ENCODE measurements at regions not wholly inside any gene's neighbourhood (a gene's known extent, or its start where the extent isn't known, plus 50 kb on each side); places are given as distances from the start of the nearest gene placed in this dataset.

GRCh38 chr5:67537439-67538148, 341.0 kb upstream of the CD180 start:
- TF ChIP-seq, protein P1, sequence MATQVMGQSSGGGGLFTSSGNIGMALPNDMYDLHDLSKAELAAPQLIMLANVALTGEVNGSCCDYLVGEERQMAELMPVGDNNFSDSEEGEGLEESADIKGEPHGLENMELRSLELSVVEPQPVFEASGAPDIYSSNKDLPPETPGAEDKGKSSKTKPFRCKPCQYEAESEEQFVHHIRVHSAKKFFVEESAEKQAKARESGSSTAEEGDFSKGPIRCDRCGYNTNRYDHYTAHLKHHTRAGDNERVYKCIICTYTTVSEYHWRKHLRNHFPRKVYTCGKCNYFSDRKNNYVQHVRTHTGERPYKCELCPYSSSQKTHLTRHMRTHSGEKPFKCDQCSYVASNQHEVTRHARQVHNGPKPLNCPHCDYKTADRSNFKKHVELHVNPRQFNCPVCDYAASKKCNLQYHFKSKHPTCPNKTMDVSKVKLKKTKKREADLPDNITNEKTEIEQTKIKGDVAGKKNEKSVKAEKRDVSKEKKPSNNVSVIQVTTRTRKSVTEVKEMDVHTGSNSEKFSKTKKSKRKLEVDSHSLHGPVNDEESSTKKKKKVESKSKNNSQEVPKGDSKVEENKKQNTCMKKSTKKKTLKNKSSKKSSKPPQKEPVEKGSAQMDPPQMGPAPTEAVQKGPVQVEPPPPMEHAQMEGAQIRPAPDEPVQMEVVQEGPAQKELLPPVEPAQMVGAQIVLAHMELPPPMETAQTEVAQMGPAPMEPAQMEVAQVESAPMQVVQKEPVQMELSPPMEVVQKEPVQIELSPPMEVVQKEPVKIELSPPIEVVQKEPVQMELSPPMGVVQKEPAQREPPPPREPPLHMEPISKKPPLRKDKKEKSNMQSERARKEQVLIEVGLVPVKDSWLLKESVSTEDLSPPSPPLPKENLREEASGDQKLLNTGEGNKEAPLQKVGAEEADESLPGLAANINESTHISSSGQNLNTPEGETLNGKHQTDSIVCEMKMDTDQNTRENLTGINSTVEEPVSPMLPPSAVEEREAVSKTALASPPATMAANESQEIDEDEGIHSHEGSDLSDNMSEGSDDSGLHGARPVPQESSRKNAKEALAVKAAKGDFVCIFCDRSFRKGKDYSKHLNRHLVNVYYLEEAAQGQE (IDR thresholded peaks at IDR 0.05; ENCODE audit: insufficient read depth in 1 of 2, low read depth in 2 of 2, low read length in 2 of 2) = no peak
- TF ChIP-seq SIN3A (IDR thresholded peaks at IDR 0.05; ENCODE audit: borderline replicate concordance, insufficient read depth, low read length) (no peak), POLR2AphosphoS5 (IDR thresholded peaks at IDR 0.05; ENCODE audit: low read depth, low read length) (no peak), TAF1 (IDR thresholded peaks at IDR 0.05; ENCODE audit: borderline replicate concordance, insufficient read depth, low read length) (no peak)

Measured in PFSK-1 (cell line).